Fibroblast of lung (primary cell): ENCODE measurements at regions not wholly inside any gene's neighbourhood (a gene's known extent, or its start where the extent isn't known, plus 50 kb on each side); places are given as distances from the start of the nearest gene placed in this dataset.

Experiments used
- DNase-seq, 2 donors: peaks; one replicate each; pipeline versions ENCODE4 v3.0.0 to v3.0.0-alpha.2; 2010; ENCODE audit warnings: low read depth in 2 of 2
- H2AFZ ChIP-seq: 2 replicates; pipeline ENCODE4 v1.5.1; 2012; ENCODE audit warnings: low read length, control low read depth, inconsistent platforms
- H3K27ac ChIP-seq: 2 replicates; pipeline ENCODE4 v1.5.1; 2011; ENCODE audit warnings: low read length, control low read depth; ENCODE audit not compliant: insufficient read depth
- H3K27me3 ChIP-seq: 2 replicates; pipeline ENCODE4 v1.5.1; 2011; ENCODE audit warnings: mild to moderate bottlenecking, low read length; ENCODE audit not compliant: control insufficient read depth, insufficient read depth
- H3K36me3 ChIP-seq: 2 replicates; pipeline ENCODE4 v1.5.1; 2011; ENCODE audit warnings: low read length; ENCODE audit not compliant: control insufficient read depth, insufficient read depth
- H3K4me1 ChIP-seq: 2 replicates; pipeline ENCODE4 v1.5.1; 2011; ENCODE audit warnings: low read length; ENCODE audit not compliant: control insufficient read depth, insufficient read depth; ENCODE audit errors: extremely low read depth
- H3K4me2 ChIP-seq: 2 replicates; pipeline ENCODE4 v1.5.1; 2011; ENCODE audit warnings: low read length, control low read depth; ENCODE audit not compliant: insufficient read depth; ENCODE audit errors: extremely low read depth
- H3K4me3 ChIP-seq, 4 experiments: fragments of 200-600 bp in 1 of 4; sonication (generic) in 1 of 4; replicated peaks in 1 of 4; 2 replicates each; pipeline ENCODE4 v1.5.1; 2011 to 2016; ENCODE audit warnings: low read length in 4 of 4, low read depth in 3 of 4, mild to moderate bottlenecking in 3 of 4, control low read depth in 2 of 4, inconsistent platforms in 1 of 4, mixed read lengths in 1 of 4; ENCODE audit not compliant: insufficient read depth in 1 of 4; ENCODE audit errors: control extremely low read depth in 1 of 4
- H3K79me2 ChIP-seq: 2 replicates; pipeline ENCODE4 v1.5.1; 2012; ENCODE audit warnings: mild to moderate bottlenecking, low read length, inconsistent platforms; ENCODE audit not compliant: control insufficient read depth, insufficient read depth
- H3K9ac ChIP-seq: 2 replicates; pipeline ENCODE4 v1.5.1; 2011; ENCODE audit warnings: mild to moderate bottlenecking, low read length, control low read depth; ENCODE audit not compliant: insufficient read depth
- H3K9me3 ChIP-seq: 2 replicates; pipeline ENCODE4 v1.5.1; 2012; ENCODE audit warnings: low read depth, low read length; ENCODE audit not compliant: control insufficient read depth, insufficient read depth
- H4K20me1 ChIP-seq: 2 replicates; pipeline ENCODE4 v1.5.1; 2011; ENCODE audit warnings: low read length; ENCODE audit not compliant: control insufficient read depth, insufficient read depth; ENCODE audit errors: extremely low read depth
- CTCF ChIP-seq, 2 donors: IDR thresholded peaks in 1 of 2; conservative IDR thresholded peaks in 1 of 2; 1 replicate in 1 of 2; 2 replicates in 1 of 2; pipeline ENCODE4 v1.5.1; 2011 to 2012; ENCODE audit warnings: low read length in 2 of 2, control low read depth in 1 of 2, inconsistent platforms in 1 of 2, low read depth in 1 of 2, mild to moderate bottlenecking in 1 of 2
- EZH2 ChIP-seq: IDR thresholded peaks from 2 replicates; pipeline ENCODE4 v1.5.1; 2012; ENCODE audit warnings: low read length, control low read depth, mild to moderate bottlenecking; ENCODE audit errors: missing control alignments

- TF ChIP-seq CTCF (conservative IDR thresholded peaks at IDR 0.05 in 1 of 2, IDR thresholded peaks at IDR 0.05 in 1 of 2; ENCODE audit: low read depth in 1 of 2, low read length in 2 of 2) = no peak
- no peak for TF ChIP-seq EZH2
- H3K36me3 ChIP-seq = no peaks in the 10 kb centered on the region
- H3K9me3 ChIP-seq = no peaks in the 10 kb centered on the region
- no peak overlapping the region for H3K27ac ChIP-seq
- no peak for DNase-seq
- H3K79me2 ChIP-seq = no peaks in the 10 kb centered on the region
- no peak overlapping the region for H3K4me3 ChIP-seq
- no peaks in the 10 kb centered on the region for H4K20me1 ChIP-seq
- H3K4me2 ChIP-seq = no peak overlapping the region
- H3K27me3 ChIP-seq = peaks cover 4% of the 10 kb centered on the region
- no peak overlapping the region for H3K9ac ChIP-seq
- H2AFZ ChIP-seq = no peak overlapping the region
- no peaks in the 10 kb centered on the region for H3K4me1 ChIP-seq
Measured at GRCh38 chr11:69566001-69566400, 75.0 kb upstream of the CCND1 start.

DNA sequence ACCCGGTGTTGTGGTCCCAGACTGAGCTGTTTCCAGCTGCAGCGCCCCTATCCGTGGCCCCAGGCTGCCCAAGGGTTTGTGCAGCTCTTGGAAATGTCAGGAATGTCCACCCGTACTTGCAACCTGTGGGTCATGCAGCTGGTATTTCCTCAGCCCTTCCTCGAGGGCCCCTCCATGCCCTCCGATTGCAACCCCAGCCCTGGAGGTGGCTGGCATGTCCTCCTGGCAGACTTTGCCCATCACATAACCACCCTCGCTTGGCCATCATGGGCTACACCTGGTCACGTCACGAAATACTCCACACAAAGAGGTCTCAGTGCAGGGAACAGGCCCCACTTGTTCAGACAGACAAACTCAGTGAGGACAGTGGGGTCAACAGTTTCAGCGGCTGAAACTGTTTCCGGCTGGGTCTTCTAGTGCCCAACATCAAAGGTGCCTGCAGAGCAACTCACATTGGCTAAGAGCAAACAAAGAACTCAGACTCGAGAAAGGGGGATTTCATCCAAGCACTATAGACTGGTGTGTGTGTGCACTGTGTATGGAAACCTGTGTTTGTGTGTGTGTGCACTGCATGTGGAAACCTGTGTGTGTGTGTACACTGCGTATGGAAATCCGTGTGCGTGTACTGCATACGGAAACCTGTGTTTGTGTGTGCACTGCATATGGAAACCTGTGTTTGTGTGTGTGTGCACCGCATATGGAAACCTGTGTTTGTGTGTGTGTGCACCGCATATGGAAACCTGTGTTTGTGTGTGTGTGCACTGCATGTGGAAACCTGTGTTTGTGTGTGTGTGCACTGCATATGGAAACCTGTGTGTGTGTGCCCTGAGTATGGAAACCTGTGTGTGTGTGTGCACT is 72.8 kb upstream of the CCND1 start:
- peak in 1 of 2 donors; percentile 23 for DNase-seq
- peaks cover 4% of the 10 kb centered on the region for H3K27me3 ChIP-seq
- H3K4me2 ChIP-seq = no peak overlapping the region
- H2AFZ ChIP-seq = no peak overlapping the region
- H3K36me3 ChIP-seq = no peaks in the 10 kb centered on the region
- TF ChIP-seq EZH2 = no peak
- no peak for TF ChIP-seq CTCF (conservative IDR thresholded peaks at IDR 0.05 in 1 of 2, IDR thresholded peaks at IDR 0.05 in 1 of 2; ENCODE audit: low read depth in 1 of 2, low read length in 2 of 2)
- H3K4me1 ChIP-seq = no peaks in the 10 kb centered on the region
- no peaks in the 10 kb centered on the region for H4K20me1 ChIP-seq
- H3K9ac ChIP-seq = no peak overlapping the region
- H3K79me2 ChIP-seq = no peaks in the 10 kb centered on the region
- no peaks in the 10 kb centered on the region for H3K9me3 ChIP-seq
- no peak overlapping the region for H3K4me3 ChIP-seq
- H3K27ac ChIP-seq = no peak overlapping the region

- Histone ChIP-seq H3K79me2 (no peaks in the 10 kb centered on the region), H3K4me3 (no peak overlapping the region), H2AFZ (no peak overlapping the region), H3K36me3 (no peaks in the 10 kb centered on the region), H3K9ac (no peak overlapping the region), H3K9me3 (no peaks in the 10 kb centered on the region), H3K4me2 (no peak overlapping the region), H3K27ac (no peak overlapping the region), H4K20me1 (no peaks in the 10 kb centered on the region), H3K27me3 (peaks cover 4% of the 10 kb centered on the region), H3K4me1 (no peaks in the 10 kb centered on the region)
- no peak for TF ChIP-seq EZH2
- no peak for TF ChIP-seq CTCF (conservative IDR thresholded peaks at IDR 0.05 in 1 of 2, IDR thresholded peaks at IDR 0.05 in 1 of 2; ENCODE audit: low read depth in 1 of 2, low read length in 2 of 2)
- no peak for DNase-seq
Measured at GRCh38 chr11:69568809-69569097, 72.2 kb upstream of the CCND1 start.
